ENCODE measurements at regions not wholly inside any gene's neighbourhood (a gene's known extent, or its start where the extent isn't known, plus 50 kb on each side); places are given as distances from the start of the nearest gene placed in this dataset.

DNA sequence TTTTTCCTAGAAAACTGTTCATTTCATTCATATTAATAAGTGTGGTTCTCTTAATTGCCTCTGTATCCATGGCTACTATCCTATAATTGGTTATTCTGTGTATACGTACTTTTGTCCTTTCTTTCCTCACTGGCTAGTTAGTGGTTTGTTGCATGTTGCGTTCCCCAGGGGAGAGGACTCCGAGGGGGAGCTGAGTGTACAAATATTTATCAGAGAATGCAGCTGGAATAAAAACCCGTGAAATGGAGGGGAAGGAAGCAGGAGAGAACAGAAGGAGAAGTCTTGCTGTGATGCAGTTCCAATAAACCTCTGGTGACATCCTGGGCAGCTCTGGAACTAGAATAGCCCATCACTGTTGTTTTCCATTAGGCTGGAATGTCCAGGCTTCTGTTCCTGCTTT lies 117.1 kb upstream of the RGS6 start:
- no peak for TF ChIP-seq POLR2A (IDR thresholded peaks at IDR 0.05)
- TF ChIP-seq, protein P1, sequence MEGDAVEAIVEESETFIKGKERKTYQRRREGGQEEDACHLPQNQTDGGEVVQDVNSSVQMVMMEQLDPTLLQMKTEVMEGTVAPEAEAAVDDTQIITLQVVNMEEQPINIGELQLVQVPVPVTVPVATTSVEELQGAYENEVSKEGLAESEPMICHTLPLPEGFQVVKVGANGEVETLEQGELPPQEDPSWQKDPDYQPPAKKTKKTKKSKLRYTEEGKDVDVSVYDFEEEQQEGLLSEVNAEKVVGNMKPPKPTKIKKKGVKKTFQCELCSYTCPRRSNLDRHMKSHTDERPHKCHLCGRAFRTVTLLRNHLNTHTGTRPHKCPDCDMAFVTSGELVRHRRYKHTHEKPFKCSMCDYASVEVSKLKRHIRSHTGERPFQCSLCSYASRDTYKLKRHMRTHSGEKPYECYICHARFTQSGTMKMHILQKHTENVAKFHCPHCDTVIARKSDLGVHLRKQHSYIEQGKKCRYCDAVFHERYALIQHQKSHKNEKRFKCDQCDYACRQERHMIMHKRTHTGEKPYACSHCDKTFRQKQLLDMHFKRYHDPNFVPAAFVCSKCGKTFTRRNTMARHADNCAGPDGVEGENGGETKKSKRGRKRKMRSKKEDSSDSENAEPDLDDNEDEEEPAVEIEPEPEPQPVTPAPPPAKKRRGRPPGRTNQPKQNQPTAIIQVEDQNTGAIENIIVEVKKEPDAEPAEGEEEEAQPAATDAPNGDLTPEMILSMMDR (IDR thresholded peaks at IDR 0.05), result no peak
